GM19043 (cell line): ENCODE measurements at regions not wholly inside any gene's neighbourhood (a gene's known extent, or its start where the extent isn't known, plus 50 kb on each side); places are given as distances from the start of the nearest gene placed in this dataset.

Source experiments
- ATAC-seq: cut with Tn5 transposase; IDR thresholded peaks from one replicate; pipeline ENCODE4 v1.9.1; 2021; ENCODE audit warnings: low read depth; ENCODE audit not compliant: unreplicated experiment

GRCh38 chr14:84804895-84805294, 725.0 kb upstream of the FLRT2 start:
- ATAC-seq: no peak

DNA sequence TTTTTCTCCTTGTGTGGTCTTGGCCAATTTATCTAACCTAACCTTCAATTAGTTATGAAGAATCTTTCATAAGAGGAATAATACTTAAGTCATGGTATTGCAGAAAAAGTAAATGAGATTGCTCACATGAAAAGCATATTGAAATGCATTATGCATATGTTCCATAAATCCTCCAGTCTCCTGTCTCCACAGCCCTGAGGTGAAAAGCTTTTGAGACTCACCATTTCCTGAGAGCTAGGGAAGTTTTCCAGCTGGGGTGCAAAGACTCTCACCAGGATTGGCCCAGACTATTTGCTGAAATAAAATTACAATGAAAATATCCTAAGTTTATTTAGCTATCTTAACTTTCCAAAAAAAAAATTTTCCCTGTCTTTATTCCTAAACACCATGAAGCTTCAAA, 723.8 kb upstream of the FLRT2 start:
- ATAC-seq: no peak

GRCh38 chr14:84806622-84807021, 723.3 kb upstream of the FLRT2 start:
- ATAC-seq: no peak

- no peak for ATAC-seq
These were observed 722.3 kb upstream of the FLRT2 start for GRCh38 chr14:84807673-84808072.

DNA sequence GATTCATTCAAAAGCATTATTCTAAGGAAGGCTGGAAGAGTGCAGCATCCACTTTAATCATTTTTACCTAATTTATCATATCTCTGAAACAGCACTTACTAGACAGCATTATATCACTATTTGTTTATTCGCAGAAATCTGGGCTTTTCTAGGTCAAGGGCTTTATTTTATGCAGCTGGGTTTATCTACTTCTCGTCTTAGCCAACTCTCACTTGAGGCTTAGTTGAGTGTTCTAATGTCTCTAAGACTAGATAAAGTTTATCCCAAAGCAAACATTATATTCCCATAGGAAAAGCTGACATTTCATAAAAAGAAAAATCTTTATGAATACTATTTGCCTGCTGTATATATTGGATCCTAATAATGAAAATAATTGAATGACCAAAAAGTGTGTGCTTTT, 720.8 kb upstream of the FLRT2 start:
- no peak for ATAC-seq

GRCh38 chr14:84814391-84814790, 715.6 kb upstream of the FLRT2 start:
- ATAC-seq: no peak

DNA sequence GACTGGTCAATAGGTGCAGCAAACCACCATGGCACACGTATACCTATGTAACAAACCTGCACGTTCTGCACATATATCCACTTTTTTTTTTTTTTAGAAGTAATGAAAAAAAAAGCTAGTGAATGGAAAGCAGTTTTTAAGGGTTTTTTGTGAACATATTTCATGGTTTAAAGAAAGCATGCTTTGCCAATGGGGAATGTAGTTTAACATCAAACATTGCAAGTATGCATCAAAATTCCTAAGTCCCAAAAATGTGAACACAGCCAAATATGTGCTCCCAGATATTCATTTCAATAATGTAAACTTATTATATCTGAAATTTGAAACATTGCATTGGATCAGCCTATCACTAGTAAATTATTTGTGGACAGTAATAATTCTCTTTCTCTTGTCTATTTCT, 710.4 kb upstream of the FLRT2 start:
- ATAC-seq: no peak

DNA sequence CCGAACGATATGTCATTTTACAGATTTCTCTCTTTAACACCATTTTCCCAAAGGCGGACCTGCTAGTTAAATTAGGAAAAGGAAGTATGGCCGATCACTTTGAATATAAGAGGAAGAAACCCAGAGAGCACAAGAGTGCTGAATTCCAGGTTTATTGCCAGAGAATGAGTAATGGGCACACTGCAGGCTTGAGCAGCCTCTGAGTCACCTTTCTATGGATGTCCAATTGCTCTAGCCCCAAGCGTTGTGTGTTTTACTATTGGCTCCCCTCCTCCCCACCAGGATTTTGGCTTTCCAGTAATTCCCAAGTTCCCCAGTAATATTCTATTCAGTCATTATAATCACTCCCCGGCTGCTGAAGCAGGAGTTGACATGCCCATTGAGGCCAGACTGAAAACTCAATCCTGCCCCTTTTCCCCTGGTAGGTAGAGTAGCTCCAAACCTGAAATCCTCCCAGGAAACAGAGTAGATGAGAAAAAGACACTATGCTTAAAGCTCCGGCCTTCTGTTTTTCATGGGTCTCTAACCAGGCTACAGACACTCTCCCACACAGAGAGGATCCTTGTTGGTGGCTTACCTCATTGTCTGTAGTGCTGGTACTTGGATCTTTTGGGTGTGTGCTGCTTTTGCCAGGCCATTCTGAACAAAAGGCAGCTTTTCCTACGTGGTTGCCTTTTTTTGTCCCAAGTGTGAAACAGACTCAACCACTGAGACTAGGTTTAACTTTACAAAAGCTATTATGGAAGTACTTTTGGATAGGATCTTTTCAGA, 704.3 kb upstream of the FLRT2 start:
- no peak for ATAC-seq

DNA sequence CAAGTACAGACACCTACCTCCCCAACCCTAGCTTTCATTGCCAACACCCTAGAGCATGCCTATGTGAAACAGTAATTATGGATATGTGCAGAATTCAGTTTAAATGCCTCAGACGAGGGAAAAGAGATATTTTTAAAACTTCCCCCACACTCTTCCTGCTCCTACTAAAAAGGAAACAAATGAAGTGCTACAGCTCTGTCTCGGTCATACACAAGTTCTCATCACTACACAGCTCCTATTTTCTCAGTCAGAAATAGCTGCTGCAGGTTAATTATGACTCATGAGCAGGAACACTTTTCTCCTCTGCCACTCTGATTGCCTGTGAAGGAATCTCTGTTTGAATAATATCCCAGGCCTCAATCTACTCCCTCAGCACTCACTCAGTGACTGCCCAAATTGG, 703.6 kb upstream of the FLRT2 start:
- ATAC-seq: no peak

- ATAC-seq: no peak
These were observed 679.3 kb upstream of the FLRT2 start for GRCh38 chr14:84850595-84850994.

DNA sequence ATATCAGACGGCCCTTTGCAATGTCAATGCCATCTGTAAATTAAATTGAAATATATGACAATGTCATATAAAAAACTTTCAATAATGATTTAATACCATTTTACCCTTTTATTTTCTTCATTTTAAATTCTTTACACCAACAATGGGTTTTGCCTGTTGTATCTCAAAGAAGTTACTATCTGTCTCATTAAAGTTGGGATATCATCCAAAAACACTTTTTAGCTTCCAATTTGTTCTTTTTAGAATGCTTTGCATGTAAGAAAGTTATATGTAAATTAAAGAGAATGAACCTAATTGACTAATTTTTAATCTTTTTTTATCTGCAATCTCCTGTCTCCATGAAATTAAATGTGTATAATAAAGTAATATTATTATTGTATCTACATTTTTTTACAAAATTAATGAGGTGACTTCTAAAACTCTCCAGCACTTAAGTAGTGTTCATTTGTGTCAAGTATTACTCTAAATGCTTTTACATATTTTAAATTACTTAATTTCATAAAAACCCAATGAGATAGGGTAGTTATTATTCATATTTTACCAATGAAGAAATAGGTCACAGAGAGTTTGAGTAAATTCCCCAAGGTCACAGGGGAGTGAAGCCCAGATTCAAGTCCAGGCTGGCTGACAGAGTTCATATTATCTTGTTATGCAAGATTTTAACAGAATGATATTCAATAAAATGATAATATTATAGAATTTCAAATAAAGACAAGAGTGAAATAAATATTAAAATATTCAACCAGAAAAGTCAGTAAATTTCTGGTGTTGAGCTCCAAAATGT, 673.0 kb upstream of the FLRT2 start:
- no peak for ATAC-seq

GRCh38 chr14:84857571-84857970, 672.4 kb upstream of the FLRT2 start:
- no peak for ATAC-seq

DNA sequence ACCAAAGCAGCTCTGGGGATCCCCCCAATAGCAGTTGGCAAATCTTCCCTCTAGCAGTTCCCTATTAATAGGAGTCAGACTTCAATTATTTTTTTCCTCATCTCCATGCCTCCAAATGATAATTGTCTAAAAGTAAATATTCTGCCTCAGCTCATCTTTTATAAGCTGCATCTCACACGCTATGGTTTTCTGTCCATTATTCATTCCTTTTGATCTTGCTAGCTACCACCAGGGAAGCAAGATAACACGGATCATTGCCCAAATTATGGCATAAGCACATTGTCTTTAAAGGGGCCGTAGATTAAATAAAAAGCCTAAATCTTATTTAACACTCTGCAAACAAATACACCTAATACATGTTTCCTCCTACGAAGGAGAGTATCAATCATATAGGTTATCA, 670.8 kb upstream of the FLRT2 start:
- no peak for ATAC-seq

DNA sequence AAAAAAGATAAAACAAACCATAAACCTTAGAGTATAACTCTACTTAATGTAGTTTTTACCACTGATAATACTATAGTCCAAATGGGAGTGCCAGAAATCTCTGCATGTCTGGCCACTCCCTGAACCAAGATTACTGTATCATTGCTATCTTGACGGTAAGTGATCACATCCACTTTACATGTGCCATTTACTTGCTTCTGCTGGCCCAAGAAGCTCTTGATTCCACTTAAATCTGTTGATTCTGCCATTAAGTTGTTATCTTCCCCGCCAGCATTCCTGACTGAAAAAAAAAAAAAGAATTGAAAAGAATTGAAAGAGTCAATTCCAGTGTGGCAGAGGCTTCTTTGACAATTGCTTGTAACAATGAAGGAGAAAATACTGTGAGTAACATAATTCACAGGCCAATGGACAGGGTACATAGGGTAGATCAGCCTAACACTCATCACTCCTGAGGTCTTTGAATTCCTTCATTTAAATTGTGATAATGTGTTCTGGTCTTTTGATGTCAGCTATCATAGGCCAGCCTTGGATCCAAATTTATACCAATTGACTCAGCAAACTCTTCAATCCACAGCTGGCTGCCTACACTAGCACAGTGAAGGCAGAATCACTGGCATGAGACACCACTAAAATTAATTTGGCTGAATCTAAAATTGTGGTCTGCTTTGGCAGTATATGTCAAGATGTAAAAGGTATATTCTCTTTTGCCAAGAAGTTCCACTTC, 665.2 kb upstream of the FLRT2 start:
- no peak for ATAC-seq

GRCh38 chr14:84871734-84872133, 658.2 kb upstream of the FLRT2 start:
- ATAC-seq: no peak

- ATAC-seq: no peak
These were observed 655.5 kb upstream of the FLRT2 start for GRCh38 chr14:84874436-84874835.

GRCh38 chr14:84877061-84877460, 652.9 kb upstream of the FLRT2 start:
- no peak for ATAC-seq

DNA sequence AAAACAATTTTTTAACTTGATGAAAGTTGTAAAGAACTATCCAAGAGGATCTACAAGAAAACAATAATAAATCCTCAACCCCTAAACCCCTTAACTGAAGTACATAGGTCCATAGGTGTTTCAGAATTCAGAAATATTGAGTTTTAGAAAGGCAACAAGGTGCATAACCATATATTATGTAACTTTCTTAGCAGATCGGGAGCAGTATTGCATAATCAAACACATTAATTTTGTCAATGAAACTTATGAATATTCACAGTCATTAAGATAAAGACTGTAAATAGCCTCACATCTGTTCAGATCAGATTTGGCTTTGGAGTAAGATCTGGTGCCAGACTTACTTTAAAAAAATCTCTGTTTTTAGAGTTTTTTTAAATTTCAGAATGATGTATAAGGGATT, 647.1 kb upstream of the FLRT2 start:
- ATAC-seq: no peak

- no peak for ATAC-seq
These were observed 644.9 kb upstream of the FLRT2 start for GRCh38 chr14:84885061-84885460.

DNA sequence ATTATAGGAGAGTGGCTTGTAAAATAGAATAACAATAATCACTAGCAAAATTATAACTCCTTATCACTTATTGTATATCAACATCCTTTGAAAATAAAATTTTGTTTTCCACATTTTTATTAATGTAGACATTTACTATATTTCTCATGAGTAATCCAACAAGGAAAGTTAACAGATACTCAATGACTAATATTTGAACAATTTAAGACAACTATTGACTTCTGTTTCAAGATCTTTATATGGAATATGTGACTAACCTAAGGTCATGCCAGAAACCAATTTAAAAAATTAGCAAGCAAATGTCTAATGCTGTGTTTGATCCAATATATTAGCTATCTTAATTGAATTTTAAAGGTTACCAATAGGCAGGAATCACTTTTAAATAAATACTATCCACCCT, 638.5 kb upstream of the FLRT2 start:
- no peak for ATAC-seq

GRCh38 chr14:84894254-84894653, 635.7 kb upstream of the FLRT2 start:
- ATAC-seq: no peak
